ENCODE measurements at regions not wholly inside any gene's neighbourhood (a gene's known extent, or its start where the extent isn't known, plus 50 kb on each side); places are given as distances from the start of the nearest gene placed in this dataset.

GRCh38 chr12:34253674-34254073 lies 231.4 kb downstream of the ALG10 start:
- TF ChIP-seq CTCF (IDR thresholded peaks at IDR 0.05) (no peak), POLR2A (IDR thresholded peaks at IDR 0.05) (no peak), EP300 (IDR thresholded peaks at IDR 0.05) (no peak)

Measured in stomach (tissue), 4 donors.